ENCODE measurements at regions not wholly inside any gene's neighbourhood (a gene's known extent, or its start where the extent isn't known, plus 50 kb on each side); places are given as distances from the start of the nearest gene placed in this dataset.
"Not testable (repeated sequence)": the region's sequence is repeated elsewhere in the genome, so short reads cannot be mapped to it uniquely, and the experiment has no call there.

DNA sequence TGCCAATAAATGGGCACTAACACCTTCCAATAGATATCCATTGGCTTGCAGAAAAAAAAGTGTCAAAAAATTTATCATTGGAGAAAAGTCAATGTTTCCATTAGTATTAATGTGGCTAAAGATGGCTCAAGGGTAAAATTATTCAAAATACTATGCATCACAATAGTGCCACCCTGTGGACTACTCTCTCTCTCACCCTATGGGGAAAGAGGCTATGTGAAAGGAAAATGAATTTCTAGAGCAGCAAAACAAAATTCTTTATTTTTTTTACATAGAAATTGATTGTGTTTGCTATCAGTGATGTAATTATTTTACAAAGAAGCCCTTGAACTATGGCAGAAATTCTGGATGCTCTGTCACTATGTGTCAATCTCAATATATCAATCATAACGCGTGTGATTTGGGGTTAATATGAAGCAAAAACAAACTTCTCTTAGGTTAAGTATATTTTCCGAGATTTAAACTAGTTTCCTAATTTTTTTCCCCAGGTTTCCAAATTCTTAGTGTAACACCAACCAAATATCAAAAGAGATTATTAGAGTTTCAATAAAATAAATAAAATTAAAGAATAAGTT lies 193.9 kb downstream of the USP22 start:
- not testable (repeated sequence) for DNase-seq

DNA sequence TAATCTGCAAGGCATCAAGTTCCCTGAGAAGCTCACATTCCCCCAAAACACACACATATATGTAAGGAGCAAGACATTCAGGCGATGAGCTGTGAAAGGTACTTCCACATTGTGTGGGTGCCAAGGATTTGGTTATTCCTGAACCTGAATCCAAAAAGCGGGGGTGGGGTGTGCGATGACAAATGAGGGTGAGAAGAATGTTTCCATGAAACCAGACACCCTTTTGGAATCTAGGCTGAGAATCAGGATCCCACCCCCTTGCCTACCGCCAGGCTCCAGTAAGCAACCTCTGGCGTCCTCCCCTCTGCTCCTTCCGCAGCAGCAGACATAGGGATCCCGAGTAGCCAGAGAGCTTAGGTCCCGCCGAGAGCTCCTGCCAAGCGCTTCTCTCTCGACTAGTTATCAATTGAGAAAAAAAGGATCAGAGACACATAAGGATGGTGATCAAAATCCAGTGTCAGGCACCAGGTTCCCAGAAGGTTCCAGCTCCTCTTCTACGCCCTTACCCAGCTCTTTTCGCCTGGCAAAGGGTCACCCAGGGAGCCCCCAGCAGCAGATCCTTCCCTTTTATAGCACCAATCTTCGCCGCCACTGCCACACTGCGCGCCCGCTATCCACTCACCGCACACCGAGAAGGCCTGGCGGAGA lies 191.1 kb downstream of the USP22 start:
- DNase-seq = not testable (repeated sequence)

DNA sequence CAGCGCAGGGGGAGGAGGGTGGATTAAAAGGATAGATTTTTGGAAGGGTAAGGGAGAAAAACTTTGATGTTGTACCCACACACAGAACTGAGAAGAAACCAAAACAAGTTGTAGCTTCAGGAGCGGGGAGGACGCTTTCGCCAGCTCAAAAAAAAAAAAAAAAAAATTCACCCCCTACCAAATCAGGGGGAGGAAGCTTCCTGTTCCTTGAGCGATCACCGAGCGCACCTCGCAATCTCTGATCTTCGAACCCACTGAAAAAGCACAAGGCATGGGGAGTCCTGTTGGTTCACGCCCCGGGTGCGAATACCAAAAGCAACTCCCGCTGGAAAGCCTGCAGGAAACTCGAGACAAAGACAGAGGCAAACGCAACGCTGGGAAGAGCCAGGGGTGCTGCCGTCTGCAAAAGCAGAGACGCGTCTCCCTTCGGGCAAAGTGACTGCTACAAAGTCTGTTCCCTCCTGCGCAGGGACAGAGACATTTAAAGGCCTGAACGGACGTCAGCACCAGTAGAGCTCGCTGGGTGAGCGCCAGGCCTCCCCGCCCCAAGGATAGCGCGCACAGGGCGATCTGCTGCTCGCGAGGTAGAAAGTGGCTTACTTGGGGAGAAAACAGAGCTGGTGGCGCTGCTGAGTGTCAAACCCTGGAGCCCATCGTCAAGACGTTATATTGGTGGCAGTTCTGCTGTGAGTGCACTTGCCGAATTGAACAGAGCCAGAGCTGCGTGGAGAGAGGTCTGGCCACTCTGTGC lies 190.4 kb downstream of the USP22 start:
- DNase-seq = peak; percentile 4

DNA sequence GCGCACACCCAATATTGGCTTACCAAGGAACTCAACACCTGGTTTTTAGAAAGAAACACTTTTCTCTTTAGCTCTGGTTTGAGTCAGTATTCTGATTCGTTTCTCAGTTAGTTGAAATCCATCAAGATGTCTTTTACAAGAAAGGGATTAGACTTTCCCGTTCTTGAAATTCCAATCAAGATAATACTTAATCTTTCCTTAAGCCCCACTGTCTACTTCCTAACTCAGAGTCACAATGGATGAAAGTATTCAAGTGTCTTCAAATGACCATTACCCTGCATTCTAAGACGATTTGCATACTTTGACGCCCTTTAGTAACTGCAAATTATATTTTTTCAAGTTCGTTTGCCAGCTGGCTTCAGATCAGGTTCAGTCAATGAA lies 189.8 kb downstream of the USP22 start:
- DNase-seq = no peak

DNA sequence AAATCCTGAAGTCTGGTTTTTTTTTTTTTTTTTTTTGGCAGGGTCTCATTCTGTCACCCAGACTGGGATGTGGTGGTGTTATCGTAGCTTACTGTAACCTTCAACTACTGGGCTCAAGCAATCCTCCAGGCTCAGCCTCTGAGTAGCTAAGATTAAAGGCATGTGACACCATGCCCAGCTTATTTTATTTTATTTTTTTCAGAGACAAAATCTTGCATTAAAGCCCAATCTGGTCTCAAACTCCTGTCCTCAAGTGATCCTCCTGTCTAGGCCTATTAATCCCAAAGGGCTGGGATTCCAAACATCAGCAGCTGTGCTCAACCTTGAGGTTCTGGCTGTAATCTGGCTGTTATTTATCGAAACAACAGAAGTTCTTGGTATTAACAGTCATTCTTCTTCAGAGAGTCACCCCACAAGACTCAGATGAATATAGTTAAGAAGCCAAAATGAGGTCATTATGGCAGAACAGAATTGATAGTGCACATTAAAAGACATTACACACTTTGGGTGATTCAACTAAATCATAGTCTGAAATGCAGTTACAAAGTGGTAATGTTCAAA lies 186.8 kb downstream of the USP22 start:
- DNase-seq = not testable (repeated sequence)

DNA sequence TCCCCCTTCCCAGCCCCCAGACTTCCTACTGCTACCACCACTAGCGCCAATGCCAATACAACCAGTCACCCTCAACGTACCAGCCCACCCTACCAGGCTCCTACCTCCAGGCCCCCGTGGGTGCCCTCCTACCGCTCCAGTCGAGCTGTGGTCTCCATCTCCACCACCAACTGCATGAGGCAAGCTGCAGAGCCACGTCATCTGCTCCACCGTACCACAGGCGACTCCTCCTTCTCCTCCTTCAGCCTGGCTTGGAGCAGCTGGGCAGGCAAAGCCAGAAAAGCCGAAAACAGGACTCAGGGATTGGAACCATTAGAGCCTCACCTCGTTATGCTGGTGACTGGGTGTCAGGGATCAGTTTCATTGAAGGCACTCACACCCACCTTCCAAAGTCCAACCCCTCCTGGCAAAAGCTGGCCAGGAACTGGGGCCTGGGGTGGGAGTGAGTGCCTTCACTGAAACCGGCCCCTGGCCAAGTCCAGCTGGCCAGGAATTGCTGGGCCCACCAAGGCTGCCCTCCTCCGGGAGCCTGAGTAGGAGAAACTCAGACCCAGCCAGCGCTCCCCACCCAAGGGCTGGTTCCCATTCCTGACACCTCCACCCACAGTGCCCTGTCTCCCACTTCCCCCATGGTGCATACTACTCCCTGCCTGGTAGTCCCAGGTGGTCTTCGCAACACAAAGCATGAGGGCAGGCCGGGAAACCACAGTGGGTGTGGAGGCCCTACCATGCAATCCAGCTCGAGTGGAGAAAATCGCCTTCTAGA lies 176.2 kb downstream of the USP22 start:
- not testable (repeated sequence) for DNase-seq

DNA sequence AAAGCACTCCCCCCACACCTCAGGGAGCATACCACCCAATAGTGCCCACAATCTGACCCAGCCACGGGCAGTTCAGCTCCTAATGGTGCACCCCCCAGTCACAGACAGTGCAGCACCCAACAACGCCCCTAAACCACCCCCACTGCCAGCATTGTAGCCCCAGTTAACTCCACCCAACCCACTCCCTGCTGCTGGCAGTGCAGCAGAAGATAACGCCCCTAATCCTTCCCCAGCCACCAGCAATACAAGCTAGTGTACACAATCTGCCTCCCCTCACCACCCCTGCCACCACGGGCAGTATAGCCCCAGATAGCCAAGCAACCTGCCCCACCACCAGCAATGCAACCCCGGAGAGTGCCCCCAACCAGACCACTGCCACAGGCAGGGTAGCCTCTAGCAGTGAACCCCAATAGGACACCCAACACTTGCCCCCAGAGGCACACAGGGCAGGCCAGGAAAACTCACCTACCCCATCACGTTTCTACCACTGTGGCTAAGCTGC lies 175.3 kb downstream of the USP22 start:
- DNase-seq = not testable (repeated sequence)

DNA sequence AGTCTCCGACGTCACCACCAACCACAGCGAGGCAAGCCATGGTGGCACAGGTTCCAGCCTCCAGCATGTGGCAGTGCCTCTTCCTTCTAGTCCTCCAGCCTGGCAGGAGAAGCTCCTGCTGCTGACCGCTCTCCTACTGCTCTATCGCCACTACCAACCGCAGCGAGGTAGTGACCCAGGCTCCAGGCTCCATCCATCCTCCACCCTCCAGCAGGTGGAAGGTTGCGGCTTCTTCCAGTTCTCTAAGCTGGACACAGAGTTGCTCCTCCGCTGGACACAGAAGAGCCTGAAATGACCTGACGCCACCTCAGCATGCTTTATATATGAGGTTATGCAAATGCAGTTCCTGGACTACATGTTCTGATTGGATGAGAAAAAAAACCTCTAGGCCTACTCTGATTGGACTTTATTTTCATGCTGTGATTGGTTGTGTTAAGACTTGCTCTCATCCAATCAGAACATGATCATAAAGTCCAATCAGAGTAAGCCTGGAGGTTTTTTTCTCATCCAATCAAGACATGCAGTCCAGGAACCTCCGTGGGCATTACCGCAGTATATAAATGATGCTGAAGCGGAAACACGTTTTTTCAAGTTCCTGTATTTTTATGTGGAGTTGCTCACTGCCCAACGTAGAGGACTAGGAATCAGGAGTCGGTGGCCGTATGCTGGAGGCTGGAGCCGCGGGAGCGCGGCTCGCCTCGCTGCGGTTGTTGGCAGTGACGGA lies 174.7 kb downstream of the USP22 start:
- not testable (repeated sequence) for DNase-seq

DNA sequence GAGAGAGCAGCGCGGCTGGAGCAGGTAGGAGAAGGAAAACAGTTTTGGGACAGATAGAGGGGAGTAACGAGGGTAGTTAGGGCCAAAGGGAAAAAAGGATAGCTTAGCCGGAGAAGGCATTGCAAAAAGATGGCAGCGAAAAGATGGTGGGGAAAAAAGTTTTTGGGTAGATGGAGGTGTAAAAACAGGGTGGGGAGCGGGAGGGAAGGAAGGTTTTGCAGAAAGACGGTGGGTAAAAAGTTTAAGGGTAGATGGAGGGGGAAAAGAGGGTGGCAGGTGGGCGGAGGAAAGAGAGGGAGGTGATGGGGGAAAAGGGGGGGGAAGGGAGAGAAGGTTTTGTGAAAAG lies 174.2 kb downstream of the USP22 start:
- DNase-seq = not testable (repeated sequence)

DNA sequence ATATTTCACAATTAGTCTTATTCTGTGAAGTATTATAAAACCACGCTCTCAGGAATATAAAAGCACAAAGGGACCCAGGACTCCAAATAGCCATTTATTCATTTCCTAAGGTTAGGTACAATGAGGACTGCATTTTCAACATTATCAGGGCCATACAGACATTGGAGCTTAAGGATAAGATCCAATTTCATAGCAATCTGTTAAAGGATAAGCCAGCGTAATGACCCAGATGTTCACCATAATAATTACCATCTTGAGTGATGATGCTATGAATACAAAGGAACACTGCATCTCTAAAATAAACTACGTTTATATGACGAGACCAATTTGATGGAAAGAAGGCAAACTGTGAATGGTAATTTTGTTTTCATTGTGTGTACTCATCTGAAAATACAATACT lies 169.6 kb downstream of the USP22 start:
- DNase-seq = not testable (repeated sequence)

DNA sequence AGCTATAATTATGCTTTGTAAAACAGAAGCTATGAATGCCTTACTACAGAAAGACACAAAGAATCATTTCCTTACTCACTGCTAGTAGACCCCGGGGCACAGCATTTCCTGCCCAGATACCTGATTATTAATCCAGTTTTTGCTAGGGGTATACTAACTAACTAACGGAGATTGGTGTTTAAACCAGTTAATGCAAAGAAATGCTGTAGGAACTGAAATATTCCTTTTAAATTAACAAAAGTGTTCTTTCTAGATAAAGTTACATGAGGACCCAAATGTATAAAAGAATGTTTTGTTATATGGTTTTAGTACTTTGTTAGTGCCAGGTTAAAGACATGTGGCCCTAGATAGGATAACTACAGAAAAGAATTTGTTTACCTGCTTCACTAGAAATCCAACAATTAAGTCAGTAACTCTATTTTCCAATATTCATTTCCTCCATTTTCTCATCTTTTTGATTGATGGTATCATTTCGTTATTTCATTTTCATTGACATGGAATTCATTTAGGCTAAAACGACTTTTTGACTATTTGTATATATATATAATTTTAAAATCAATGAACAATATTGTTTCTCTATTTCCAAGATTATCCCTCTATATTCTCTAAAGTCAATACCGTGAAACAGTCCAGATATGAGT lies 169.0 kb downstream of the USP22 start:
- not testable (repeated sequence) for DNase-seq

DNA sequence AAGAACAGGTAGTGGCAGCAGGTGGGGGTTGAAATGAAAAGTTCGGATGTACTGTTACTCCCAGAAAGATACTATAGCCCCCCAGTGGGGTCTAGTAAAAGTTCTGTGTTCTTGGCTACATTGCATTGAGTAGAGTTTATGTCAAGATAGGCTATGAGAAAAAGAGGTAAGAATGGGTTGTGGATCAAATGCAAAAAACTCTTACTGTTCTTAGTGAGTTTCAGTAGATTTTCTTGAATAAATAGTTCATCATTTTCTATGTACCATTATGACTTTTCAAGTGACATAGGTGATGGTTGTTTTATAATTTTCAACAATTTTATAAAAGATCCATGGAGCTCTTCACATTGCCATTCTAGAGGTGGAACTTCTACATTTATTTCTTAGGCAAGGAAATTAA lies 165.4 kb downstream of the USP22 start:
- DNase-seq = not testable (repeated sequence)

DNA sequence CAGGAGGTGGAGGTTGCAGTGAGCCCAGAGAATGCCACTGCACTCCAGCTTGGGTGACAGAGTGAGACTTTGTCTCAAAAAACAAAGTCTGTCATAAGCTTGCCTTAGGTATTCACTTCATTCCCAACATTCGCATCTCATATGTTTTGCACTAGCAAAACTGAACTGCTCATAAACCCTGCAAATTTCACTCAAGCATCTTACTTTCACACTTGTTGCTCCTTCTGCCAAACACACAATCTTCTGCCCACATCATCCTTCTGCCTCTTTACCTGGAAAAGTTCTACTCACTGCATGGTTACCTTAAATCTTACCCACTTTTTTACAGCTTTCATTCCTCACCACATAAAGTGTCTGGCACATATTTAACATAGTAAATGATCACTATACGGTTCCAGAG lies 152.5 kb downstream of the USP22 start:
- DNase-seq = no peak

DNA sequence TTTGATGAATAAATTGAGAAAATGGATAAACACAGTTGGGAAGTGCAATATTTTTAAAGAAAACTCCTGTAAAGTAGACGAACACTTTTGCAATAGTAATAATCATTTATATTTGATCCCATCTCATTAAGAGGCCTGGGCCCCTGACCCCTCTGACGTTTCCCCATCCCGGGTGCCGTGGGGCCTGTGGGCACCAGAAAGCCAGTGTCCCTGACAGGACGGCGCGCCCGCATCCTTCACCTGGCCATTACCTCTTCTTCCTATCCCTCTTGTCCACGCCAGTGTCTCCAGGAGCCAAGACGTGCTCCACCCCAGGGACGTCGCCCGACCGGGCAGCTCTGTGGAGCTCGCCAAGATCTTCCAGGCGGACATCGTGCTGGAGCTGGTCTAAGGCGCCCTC lies 147.4 kb downstream of the USP22 start:
- not testable (repeated sequence) for DNase-seq

DNA sequence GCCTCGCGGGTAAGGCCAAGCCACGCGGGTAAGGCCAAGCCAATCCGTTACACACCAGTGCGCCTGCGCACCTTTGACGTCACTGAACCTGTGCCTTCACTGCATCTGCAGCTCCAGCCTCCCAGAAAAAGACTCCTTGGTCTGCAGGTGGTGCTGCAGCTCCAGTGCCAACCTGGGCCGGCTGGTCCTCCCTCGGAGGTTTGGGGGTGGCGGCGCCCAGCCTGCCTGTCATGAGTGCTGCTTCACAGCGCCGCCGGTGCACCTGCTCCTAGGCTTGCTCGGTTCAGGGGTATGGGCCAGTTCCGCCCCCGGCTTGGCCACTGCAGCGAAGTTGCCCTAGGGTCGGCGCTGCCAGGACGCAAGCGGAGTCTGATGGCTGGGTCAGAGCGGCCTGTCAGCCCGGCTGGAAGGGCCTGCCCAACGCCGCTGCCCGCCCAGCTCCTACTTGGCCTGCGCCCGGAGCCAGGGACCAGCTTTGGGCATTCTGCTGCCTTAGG lies 146.6 kb downstream of the USP22 start:
- no peak for DNase-seq

DNA sequence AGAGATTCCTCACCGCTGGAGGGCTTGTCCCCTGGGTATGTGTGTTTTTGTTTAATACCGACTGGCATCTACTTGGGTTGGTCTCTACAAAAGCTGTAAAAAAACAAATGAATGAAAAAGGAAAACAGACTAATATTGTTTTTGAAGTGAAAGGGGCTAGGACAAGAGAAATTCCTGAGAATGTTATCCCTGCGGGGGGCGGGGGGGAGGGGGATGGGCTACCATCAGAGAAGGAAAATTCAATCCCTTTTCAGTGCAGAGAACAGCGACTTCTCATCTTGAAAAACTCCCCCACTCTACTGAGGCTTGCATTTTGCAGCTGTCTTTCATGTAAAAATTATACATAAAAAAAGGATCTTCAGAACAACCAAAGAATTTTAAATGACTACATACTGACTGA lies 144.1 kb downstream of the USP22 start:
- DNase-seq = not testable (repeated sequence)

DNA sequence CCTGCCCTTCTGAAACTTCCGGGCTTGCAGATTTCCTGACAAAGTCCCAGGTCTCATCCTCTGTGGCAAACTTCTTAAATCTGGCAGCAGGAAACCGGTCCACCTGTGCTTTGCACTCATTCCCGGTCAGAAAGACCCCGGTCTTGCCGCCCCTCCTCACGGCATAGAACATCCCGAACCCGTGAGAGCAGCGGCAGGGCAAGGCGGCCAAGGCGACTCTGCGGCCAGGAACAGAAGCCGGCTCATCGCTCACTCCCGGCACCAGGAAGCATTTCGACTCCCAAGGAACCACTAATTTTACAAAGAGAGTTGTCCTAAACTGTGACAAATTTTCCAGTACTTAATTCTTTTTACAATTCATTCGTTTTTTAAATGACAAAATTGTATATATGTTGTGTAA lies 140.3 kb downstream of the USP22 start:
- DNase-seq = not testable (repeated sequence)

DNA sequence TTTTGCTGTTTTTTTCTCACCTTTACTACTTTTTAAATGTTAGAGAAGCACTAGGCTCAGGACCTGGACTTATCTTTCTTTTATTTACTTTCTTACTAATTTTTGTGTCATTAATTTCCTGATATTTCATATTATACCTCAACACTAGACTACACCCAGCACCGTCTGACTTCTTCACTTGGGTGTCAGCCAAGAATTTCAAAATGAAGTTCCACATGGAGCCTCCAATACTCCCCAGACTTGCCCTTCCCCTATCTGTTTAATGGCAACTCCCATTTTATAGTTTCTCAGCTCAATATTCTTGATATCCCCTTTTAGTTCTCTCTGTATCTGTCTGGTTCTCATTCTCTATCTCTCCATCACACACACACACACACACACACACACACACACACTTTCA lies 139.3 kb downstream of the USP22 start:
- not testable (repeated sequence) for DNase-seq

DNA sequence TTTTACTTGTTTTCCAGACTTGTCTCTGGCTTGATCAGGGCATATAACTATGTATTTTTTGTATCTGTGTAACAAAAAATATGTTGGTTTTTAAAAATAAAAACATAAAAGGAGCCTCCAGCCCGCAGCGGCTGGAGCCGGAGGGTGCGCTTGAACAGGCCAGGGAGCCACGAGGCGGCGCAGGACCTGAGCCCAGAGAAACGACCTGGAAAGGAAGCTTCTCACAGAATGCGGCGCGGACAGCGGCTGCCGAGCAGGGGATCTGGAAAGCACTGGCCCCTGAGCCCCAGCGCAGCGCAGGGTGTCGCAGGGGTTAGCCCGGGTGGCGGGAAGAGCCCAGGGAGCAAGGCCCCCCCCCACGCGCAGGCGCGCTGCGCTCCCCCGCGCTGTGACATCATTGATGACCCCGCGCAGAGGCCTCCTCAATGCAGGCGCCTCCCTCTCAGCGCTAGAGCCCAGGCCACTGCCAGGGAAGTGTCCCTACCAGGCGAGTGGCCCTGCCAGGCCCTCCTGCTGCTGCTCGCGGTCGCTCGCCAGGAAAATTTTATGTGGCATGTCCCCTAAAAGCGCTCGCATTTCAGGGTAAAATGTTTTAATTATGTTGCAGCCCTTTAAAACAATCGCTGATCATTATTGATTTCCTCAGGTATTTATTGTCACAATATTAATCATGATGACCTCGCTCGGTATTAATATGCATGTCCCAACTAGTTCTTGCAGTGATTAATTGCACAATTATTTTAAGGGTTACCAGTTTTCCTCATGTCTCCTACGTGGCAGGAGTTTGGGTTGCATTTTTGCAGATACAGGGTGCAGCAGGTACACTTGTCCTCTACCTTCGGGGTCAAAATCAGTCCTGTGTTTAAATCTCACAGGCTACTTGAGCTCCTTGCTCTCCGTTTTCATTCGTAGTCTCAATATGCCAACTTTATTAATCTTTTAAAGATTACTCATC lies 134.2 kb downstream of the USP22 start:
- DNase-seq = no peak

DNA sequence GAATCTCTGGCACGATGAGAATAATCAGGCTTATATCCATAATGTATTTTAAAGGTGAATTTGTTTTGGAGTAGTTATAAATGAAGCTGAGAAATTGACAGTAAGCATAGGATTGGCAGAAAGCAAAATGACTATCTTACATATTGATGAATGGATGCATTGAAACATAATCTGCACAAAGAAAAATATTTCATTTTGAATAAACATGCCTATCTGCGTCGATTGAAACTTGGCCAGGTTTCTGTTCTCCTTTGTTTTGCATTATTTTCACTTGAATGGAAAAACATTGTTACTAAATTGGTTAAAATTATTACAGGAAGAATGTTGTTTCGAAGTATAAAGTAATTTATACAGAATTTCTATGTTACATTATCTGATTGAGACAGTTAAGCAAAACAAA lies 128.2 kb downstream of the USP22 start:
- DNase-seq = no peak
